Adipocyte (in vitro differentiated cells): ENCODE measurements at regions not wholly inside any gene's neighbourhood (a gene's known extent, or its start where the extent isn't known, plus 50 kb on each side); places are given as distances from the start of the nearest gene placed in this dataset.

Experiments
- DNase-seq: peaks from one replicate; pipeline ENCODE4 v3.0.0-alpha.2; 2015; ENCODE audit warnings: low read depth
- H3K27me3 ChIP-seq: replicated peaks from 2 replicates; pipeline ENCODE4 v1.7.0; 2013; ENCODE audit warnings: mild to moderate bottlenecking, low read length, moderate library complexity; ENCODE audit not compliant: control insufficient read depth, insufficient read depth
- H3K36me3 ChIP-seq: 2 replicates; pipeline ENCODE4 v1.7.0; 2013; ENCODE audit warnings: low read length, mild to moderate bottlenecking, moderate library complexity; ENCODE audit not compliant: control insufficient read depth, insufficient read depth, severe bottlenecking
- H3K4me1 ChIP-seq: 2 replicates; pipeline ENCODE4 v1.7.0; 2013; ENCODE audit warnings: mild to moderate bottlenecking, low read length, moderate library complexity; ENCODE audit not compliant: control insufficient read depth, insufficient read depth
- H3K4me3 ChIP-seq: 2 replicates; pipeline ENCODE4 v1.7.0; 2013; ENCODE audit warnings: mild to moderate bottlenecking, low read length, moderate library complexity
- H3K9ac ChIP-seq: 2 replicates; pipeline ENCODE4 v1.7.0; 2013; ENCODE audit warnings: mild to moderate bottlenecking, low read length, moderate library complexity
- H3K9me3 ChIP-seq: 2 replicates; pipeline ENCODE4 v1.7.0; 2013; ENCODE audit warnings: mild to moderate bottlenecking, low read length, moderate library complexity; ENCODE audit not compliant: control insufficient read depth

GRCh38 chrX:5402461-5402860, 826.2 kb downstream of the NLGN4X start:
- H3K9me3 ChIP-seq: no peaks in the 10 kb centered on the region
- H3K4me3 ChIP-seq: no peak overlapping the region
- DNase-seq: no peak
- no peaks in the 10 kb centered on the region for H3K36me3 ChIP-seq
- H3K4me1 ChIP-seq: no peaks in the 10 kb centered on the region
- H3K9ac ChIP-seq: no peak overlapping the region
- H3K27me3 ChIP-seq: no peaks in the 10 kb centered on the region

DNA sequence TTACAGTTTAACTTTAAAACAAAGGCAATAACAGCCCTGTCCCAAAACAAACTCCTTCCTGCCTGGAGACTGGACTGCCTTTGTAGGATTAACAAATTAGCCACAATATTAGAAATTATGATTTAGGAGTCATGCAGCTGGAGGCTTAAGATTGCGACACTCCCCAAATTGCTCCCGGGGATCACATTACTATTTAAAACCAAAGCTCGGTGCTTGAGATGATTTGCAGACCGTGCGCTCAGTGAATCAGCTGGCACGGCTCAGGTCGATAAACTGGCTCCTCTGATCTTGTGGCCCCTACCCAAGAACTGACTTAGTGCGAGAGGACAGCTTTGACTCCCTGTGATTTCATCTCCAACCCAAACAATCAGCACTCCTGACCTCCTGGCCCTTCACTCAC, 829.3 kb downstream of the NLGN4X start:
- H3K27me3 ChIP-seq: no peaks in the 10 kb centered on the region
- no peak overlapping the region for H3K9ac ChIP-seq
- no peaks in the 10 kb centered on the region for H3K9me3 ChIP-seq
- H3K4me1 ChIP-seq: no peaks in the 10 kb centered on the region
- no peak overlapping the region for H3K4me3 ChIP-seq
- DNase-seq: no peak
- no peaks in the 10 kb centered on the region for H3K36me3 ChIP-seq

DNA sequence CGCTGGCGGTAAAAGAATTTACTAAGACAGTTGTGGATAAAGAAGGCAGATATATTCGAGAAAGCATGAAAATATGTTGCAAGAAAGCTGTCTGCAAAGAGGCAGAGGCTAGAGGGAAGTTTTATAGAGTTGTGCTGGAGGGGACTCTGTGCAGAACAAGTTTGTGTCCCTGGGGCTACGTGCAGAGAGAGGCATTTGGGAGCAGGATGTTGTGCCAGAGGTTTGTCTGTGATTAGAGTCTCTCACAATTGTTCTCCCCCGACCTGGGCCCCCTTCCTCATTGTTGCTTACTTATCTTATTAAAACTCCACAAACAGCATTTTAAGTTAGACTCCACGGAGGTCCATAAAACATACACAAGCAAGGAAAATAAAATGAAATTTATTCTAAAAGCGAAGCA, 831.3 kb downstream of the NLGN4X start:
- no peak overlapping the region for H3K9ac ChIP-seq
- no peaks in the 10 kb centered on the region for H3K27me3 ChIP-seq
- no peaks in the 10 kb centered on the region for H3K4me1 ChIP-seq
- H3K4me3 ChIP-seq: no peak overlapping the region
- H3K36me3 ChIP-seq: no peaks in the 10 kb centered on the region
- no peaks in the 10 kb centered on the region for H3K9me3 ChIP-seq
- DNase-seq: no peak

GRCh38 chrX:5390376-5390775, 838.3 kb downstream of the NLGN4X start:
- no peaks in the 10 kb centered on the region for H3K36me3 ChIP-seq
- no peaks in the 10 kb centered on the region for H3K9me3 ChIP-seq
- H3K27me3 ChIP-seq: no peaks in the 10 kb centered on the region
- H3K4me3 ChIP-seq: no peak overlapping the region
- no peak for DNase-seq
- no peak overlapping the region for H3K9ac ChIP-seq
- no peaks in the 10 kb centered on the region for H3K4me1 ChIP-seq

GRCh38 chrX:5388087-5388486, 840.6 kb downstream of the NLGN4X start:
- no peak for DNase-seq
- Histone ChIP-seq H3K36me3 (no peaks in the 10 kb centered on the region), H3K4me3 (no peak overlapping the region), H3K9me3 (no peaks in the 10 kb centered on the region), H3K27me3 (no peaks in the 10 kb centered on the region), H3K9ac (no peak overlapping the region), H3K4me1 (no peaks in the 10 kb centered on the region)

- Histone ChIP-seq H3K4me3 (no peak overlapping the region), H3K9me3 (peaks cover 5% of the 10 kb centered on the region), H3K9ac (no peak overlapping the region), H3K36me3 (no peaks in the 10 kb centered on the region), H3K4me1 (no peaks in the 10 kb centered on the region), H3K27me3 (no peaks in the 10 kb centered on the region)
- no peak for DNase-seq
Observed at GRCh38 chrX:5380426-5380825, 848.2 kb downstream of the NLGN4X start.

DNA sequence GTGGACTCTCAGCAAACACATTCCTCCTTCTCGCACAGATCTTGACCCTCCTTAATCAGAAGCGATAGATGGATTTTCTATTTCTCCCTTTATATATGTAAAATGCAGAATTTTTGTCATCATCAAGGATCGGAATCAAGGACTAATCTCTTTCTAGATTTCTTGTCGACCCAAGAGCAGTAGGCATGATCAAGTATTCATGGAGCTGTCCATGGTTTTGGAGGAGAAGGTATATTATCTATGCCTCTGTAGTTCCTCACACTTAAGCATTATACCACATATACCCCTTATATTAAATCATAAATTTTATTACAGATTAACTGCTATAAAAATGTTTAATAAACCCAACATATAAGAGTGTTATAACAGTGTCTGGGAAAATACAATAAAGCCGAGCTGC, 886.8 kb downstream of the NLGN4X start:
- Histone ChIP-seq H3K27me3 (no peaks in the 10 kb centered on the region), H3K4me1 (no peaks in the 10 kb centered on the region), H3K9ac (no peak overlapping the region), H3K36me3 (no peaks in the 10 kb centered on the region), H3K4me3 (no peak overlapping the region), H3K9me3 (peaks cover 3% of the 10 kb centered on the region)
- DNase-seq: no peak

GRCh38 chrX:5337160-5337559, 891.5 kb downstream of the NLGN4X start:
- no peak for DNase-seq
- no peaks in the 10 kb centered on the region for H3K27me3 ChIP-seq
- no peaks in the 10 kb centered on the region for H3K4me1 ChIP-seq
- no peak overlapping the region for H3K9ac ChIP-seq
- no peak overlapping the region for H3K4me3 ChIP-seq
- H3K36me3 ChIP-seq: no peaks in the 10 kb centered on the region
- peaks cover 3% of the 10 kb centered on the region for H3K9me3 ChIP-seq

GRCh38 chrX:5324546-5324945, 904.1 kb downstream of the NLGN4X start:
- H3K4me3 ChIP-seq: no peak overlapping the region
- peaks cover 6% of the 10 kb centered on the region for H3K9me3 ChIP-seq
- no peaks in the 10 kb centered on the region for H3K27me3 ChIP-seq
- no peak for DNase-seq
- H3K36me3 ChIP-seq: no peaks in the 10 kb centered on the region
- no peak overlapping the region for H3K9ac ChIP-seq
- no peaks in the 10 kb centered on the region for H3K4me1 ChIP-seq

GRCh38 chrX:5314148-5314547, 914.5 kb downstream of the NLGN4X start:
- DNase-seq: no peak
- Histone ChIP-seq H3K36me3 (no peaks in the 10 kb centered on the region), H3K9ac (no peak overlapping the region), H3K4me1 (no peaks in the 10 kb centered on the region), H3K9me3 (peaks cover 4% of the 10 kb centered on the region), H3K27me3 (no peaks in the 10 kb centered on the region), H3K4me3 (no peak overlapping the region)

GRCh38 chrX:5307416-5307815, 921.3 kb downstream of the NLGN4X start:
- H3K27me3 ChIP-seq: no peaks in the 10 kb centered on the region
- H3K4me1 ChIP-seq: no peaks in the 10 kb centered on the region
- no peak overlapping the region for H3K4me3 ChIP-seq
- H3K9ac ChIP-seq: no peak overlapping the region
- H3K36me3 ChIP-seq: no peaks in the 10 kb centered on the region
- no peak for DNase-seq
- H3K9me3 ChIP-seq: no peaks in the 10 kb centered on the region

DNA sequence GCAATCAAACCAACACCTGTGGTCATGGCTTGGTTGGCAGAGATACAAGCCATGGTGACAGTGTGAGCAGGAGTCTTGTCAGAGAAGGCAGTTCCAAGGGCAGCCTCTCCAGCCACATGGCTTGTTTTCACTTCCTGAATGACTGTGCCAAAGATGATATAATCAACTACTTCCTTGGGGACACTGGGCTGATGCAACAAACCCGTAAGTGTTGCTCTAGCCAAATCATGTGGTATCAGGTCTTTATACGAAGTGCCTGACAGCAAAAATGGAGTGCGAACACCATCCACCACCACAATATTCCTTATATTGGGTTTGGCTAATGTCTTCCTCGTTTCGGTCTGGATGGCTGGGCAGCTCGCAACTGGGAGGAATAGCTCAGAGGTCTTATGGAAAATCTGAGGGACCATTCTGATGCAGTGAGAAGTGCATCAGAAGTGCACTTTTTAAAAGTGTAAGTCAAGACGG, 922.0 kb downstream of the NLGN4X start:
- no peak overlapping the region for H3K4me3 ChIP-seq
- no peaks in the 10 kb centered on the region for H3K27me3 ChIP-seq
- no peak overlapping the region for H3K9ac ChIP-seq
- H3K36me3 ChIP-seq: no peaks in the 10 kb centered on the region
- no peaks in the 10 kb centered on the region for H3K9me3 ChIP-seq
- H3K4me1 ChIP-seq: no peaks in the 10 kb centered on the region
- DNase-seq: no peak
